Thoracic aorta (tissue), 2 donors: ENCODE measurements at regions not wholly inside any gene's neighbourhood (a gene's known extent, or its start where the extent isn't known, plus 50 kb on each side); places are given as distances from the start of the nearest gene placed in this dataset.

Source experiments
- ATAC-seq: fragments of 150-250 bp; one replicate; pipeline ENCODE4 v1.8.0; 2017; ENCODE audit warnings: low read depth; ENCODE audit not compliant: insufficient number of reproducible peaks, low FRiP score
- DNase-seq: peaks from one replicate; pipeline ENCODE4 v3.0.0-alpha.2; 2020; ENCODE audit warnings: low spot score
- H3K27ac ChIP-seq, 2 donors: fragments of 200-600 bp; sonication (generic); 1 replicate in 1 of 2; 2 replicates in 1 of 2; pipeline ENCODE4 v1.5.1; 2016; ENCODE audit warnings: mild to moderate bottlenecking in 2 of 2, moderate library complexity in 2 of 2
- H3K27me3 ChIP-seq: fragments of 200-600 bp; sonication (generic); replicated peaks from 2 replicates; pipeline ENCODE4 v1.6.0; 2016; ENCODE audit warnings: mild to moderate bottlenecking; ENCODE audit not compliant: insufficient read depth
- H3K36me3 ChIP-seq: fragments of 200-600 bp; sonication (generic); one replicate; pipeline ENCODE4 v1.5.1; 2016
- H3K4me1 ChIP-seq, 2 donors: fragments of 200-600 bp; sonication (generic); 1 replicate in 1 of 2; 2 replicates in 1 of 2; pipeline versions ENCODE4 v1.5.1 to v1.6.0; 2016; ENCODE audit warnings: low read depth in 2 of 2, mild to moderate bottlenecking in 1 of 2; ENCODE audit not compliant: control insufficient read depth in 1 of 2
- H3K4me3 ChIP-seq: fragments of 200-600 bp; sonication (generic); 2 replicates; pipeline ENCODE4 v1.5.1; 2016; ENCODE audit warnings: mild to moderate bottlenecking
- H3K9me3 ChIP-seq: fragments of 200-600 bp; sonication (generic); 2 replicates; pipeline ENCODE4 v1.5.1; 2016
- CTCF ChIP-seq: fragments of 200-600 bp; sonication (generic); IDR thresholded peaks from one replicate; pipeline ENCODE4 v1.5.1; 2019; ENCODE audit warnings: antibody characterized with exemption

- ATAC-seq (no peak), DNase-seq (no peak)
- Histone ChIP-seq H3K4me1 (no peaks in the 10 kb centered on the region), H3K27me3 (no peaks in the 10 kb centered on the region), H3K27ac (no peak overlapping the region), H3K36me3 (no peaks in the 10 kb centered on the region), H3K4me3 (no peak overlapping the region), H3K9me3 (peaks cover 7% of the 10 kb centered on the region)
- TF ChIP-seq CTCF: no peak
Observed at GRCh38 chr3:66904831-66905493, 93.1 kb upstream of the KBTBD8 start.

GRCh38 chr3:66907136-66907535 lies 91.0 kb upstream of the KBTBD8 start:
- Histone ChIP-seq H3K4me1 (no peaks in the 10 kb centered on the region), H3K36me3 (no peaks in the 10 kb centered on the region), H3K9me3 (no peaks in the 10 kb centered on the region), H3K27me3 (no peaks in the 10 kb centered on the region), H3K27ac (no peak overlapping the region), H3K4me3 (no peak overlapping the region)
- no peak for TF ChIP-seq CTCF
- ATAC-seq (no peak), DNase-seq (no peak)

GRCh38 chr3:66910266-66911055 lies 87.6 kb upstream of the KBTBD8 start:
- ATAC-seq (no peak), DNase-seq (no peak)
- Histone ChIP-seq H3K36me3 (no peaks in the 10 kb centered on the region), H3K4me3 (no peak overlapping the region), H3K27me3 (no peaks in the 10 kb centered on the region), H3K9me3 (peaks cover 8% of the 10 kb centered on the region), H3K4me1 (no peaks in the 10 kb centered on the region), H3K27ac (no peak overlapping the region)
- TF ChIP-seq CTCF: no peak

- Histone ChIP-seq H3K4me1 (no peaks in the 10 kb centered on the region), H3K27ac (no peak overlapping the region), H3K9me3 (peaks cover 8% of the 10 kb centered on the region), H3K4me3 (no peak overlapping the region), H3K27me3 (no peaks in the 10 kb centered on the region), H3K36me3 (no peaks in the 10 kb centered on the region)
- DNase-seq (no peak), ATAC-seq (no peak)
- no peak for TF ChIP-seq CTCF
Observed at GRCh38 chr3:66912306-66912705, 85.8 kb upstream of the KBTBD8 start.

GRCh38 chr3:66922058-66922457 lies 76.0 kb upstream of the KBTBD8 start:
- Histone ChIP-seq H3K4me3 (no peak overlapping the region), H3K27me3 (no peaks in the 10 kb centered on the region), H3K27ac (no peak overlapping the region), H3K9me3 (no peaks in the 10 kb centered on the region), H3K36me3 (no peaks in the 10 kb centered on the region), H3K4me1 (no peaks in the 10 kb centered on the region)
- no peak for DNase-seq
- no peak for ATAC-seq
- no peak for TF ChIP-seq CTCF
